ENCODE measurements at regions not wholly inside any gene's neighbourhood (a gene's known extent, or its start where the extent isn't known, plus 50 kb on each side); places are given as distances from the start of the nearest gene placed in this dataset.

- TF ChIP-seq CTCF (IDR thresholded peaks at IDR 0.05), result no peak
- TF ChIP-seq POLR2A (IDR thresholded peaks at IDR 0.05), result no peak
Observed at GRCh38 chr9:97748525-97748924, 51.4 kb upstream of the XPA start.

Data from prostate gland (tissue), 2 donors.